ENCODE measurements at regions not wholly inside any gene's neighbourhood (a gene's known extent, or its start where the extent isn't known, plus 50 kb on each side); places are given as distances from the start of the nearest gene placed in this dataset.
"Not testable (repeated sequence)": the region's sequence is repeated elsewhere in the genome, so short reads cannot be mapped to it uniquely, and the experiment has no call there.

DNA sequence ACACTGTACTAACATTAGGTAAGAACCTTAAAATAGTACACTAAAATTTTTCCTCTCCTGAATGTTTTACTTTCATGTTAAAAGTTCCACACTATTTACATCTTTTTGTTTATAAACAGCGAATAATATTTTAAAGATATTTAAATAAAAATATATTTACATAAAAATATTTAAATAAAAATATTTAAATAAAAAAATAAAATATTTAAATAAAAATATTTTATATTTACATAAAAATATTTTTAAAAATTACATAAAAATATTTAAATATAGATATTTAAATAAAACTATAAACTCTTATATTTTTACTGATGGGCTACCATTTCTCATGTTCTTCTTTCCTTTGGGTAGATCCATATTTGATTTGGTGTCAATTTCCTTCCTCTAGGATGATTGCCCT lies 619.0 kb downstream of the ANKRD7 start:
- H3K27me3 Mint-ChIP-seq: no peaks in the 10 kb centered on the region
- H3K9me3 Mint-ChIP-seq: peaks cover 0 to 5% (median 2%) of the 10 kb centered on the region in 7 donors
- H3K27ac Mint-ChIP-seq: no peak overlapping the region
- H3K4me3 Mint-ChIP-seq: no peak overlapping the region
- no peaks in the 10 kb centered on the region for H3K4me1 Mint-ChIP-seq
- no peaks in the 10 kb centered on the region for H3K36me3 Mint-ChIP-seq
- DNase-seq (no peak), ATAC-seq (ENCODE audit: low read depth in 2 of 2) (no peak)

DNA sequence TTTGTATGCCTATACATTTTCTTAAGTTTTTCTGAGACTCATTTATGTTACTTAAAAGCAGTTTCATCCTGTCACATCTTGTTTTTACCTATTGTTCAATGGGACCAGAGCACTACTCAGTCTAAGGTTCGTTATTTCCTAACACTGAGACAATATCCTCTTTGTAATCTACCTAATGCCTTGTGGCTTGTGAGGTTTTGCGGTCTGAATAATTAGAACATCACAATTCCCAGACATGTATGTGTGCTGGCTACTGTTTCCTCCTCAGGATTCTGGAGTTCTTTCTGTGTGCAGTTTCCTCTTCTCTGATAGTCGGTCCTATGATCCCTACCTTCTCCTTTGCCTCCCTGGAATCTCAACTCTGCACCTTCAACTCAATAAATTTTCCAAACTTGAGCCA lies 620.2 kb downstream of the ANKRD7 start:
- Mint-ChIP-seq H3K36me3 (no peaks in the 10 kb centered on the region), H3K27me3 (no peaks in the 10 kb centered on the region), H3K4me1 (no peaks in the 10 kb centered on the region), H3K4me3 (no peak overlapping the region), H3K27ac (no peak overlapping the region), H3K9me3 (peaks cover 0 to 5% (median 2%) of the 10 kb centered on the region in 7 donors)
- DNase-seq (no peak), ATAC-seq (ENCODE audit: low read depth in 2 of 2) (no peak)

DNA sequence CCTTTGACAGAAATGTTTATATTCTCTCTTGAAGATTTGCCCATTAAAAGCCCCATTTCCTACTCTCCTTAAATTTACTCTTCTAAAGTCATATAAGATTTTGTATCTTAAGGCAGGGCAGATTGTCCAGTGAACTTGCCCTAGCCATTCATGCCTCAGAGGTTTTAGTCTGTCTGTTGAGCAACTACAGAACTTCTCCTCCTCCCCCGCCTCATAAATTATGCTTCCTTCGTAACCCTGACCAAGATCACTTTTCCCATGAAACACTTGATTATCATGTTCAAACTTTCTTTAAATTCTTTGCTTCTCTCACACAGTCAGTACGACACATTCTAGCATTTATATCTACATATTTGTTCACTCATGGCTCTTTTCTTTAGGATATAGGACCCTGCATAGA lies 621.3 kb downstream of the ANKRD7 start:
- no peak for DNase-seq
- Mint-ChIP-seq H3K9me3 (peaks cover 0 to 5% (median 1%) of the 10 kb centered on the region in 7 donors), H3K27ac (no peak overlapping the region), H3K27me3 (no peaks in the 10 kb centered on the region), H3K36me3 (no peaks in the 10 kb centered on the region), H3K4me1 (no peaks in the 10 kb centered on the region), H3K4me3 (no peak overlapping the region)
- no peak for ATAC-seq (ENCODE audit: low read depth in 2 of 2)

DNA sequence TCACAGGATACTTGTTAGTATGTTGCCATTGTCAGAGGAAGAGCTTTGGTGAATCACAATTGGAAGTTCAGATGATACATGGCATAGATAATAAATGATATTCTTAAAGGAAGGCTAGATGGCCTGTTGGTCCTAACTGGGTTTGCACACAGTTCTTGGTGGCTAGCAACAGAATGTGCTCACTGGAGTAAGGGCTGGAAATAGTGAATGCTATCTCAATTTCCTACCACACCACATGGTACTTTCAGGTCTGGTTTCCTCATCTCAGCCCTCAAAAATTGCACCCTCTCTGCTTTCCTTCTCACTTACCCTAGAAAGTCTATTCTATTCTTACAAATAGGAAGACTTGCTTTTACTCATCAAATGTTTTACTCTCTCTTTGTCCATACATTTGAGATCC lies 622.5 kb downstream of the ANKRD7 start:
- no peak for ATAC-seq (ENCODE audit: low read depth in 2 of 2)
- Mint-ChIP-seq H3K27ac (no peak overlapping the region), H3K4me3 (peak overlapping the region in 1 of 8 donors; percentile 16), H3K4me1 (no peaks in the 10 kb centered on the region), H3K27me3 (no peaks in the 10 kb centered on the region), H3K36me3 (no peaks in the 10 kb centered on the region), H3K9me3 (peaks cover 0 to 5% (median 2%) of the 10 kb centered on the region in 7 donors)
- DNase-seq: no peak

DNA sequence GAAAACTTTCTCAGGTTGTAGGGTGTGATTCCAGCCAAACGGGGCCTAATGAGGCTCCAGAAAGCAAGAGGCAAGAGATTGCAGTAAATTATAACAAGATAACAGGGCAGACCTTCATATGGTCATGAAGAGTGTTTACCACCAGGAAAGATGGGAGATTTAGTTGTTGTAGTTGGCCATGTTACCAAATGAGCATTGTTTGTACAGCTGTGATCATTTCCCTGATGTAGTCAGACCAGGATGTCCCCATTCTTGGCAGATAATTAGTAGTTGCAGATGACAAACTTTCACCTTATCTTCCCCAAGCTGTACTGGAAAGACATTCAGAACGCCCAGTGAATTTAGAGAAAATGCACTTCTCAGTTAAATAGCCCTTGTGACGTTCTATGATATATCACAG lies 630.8 kb downstream of the ANKRD7 start:
- Mint-ChIP-seq H3K9me3 (peaks cover 0 to 5% (median 0%) of the 10 kb centered on the region in 7 donors), H3K4me3 (no peak overlapping the region), H3K4me1 (no peaks in the 10 kb centered on the region), H3K27ac (no peak overlapping the region), H3K27me3 (no peaks in the 10 kb centered on the region), H3K36me3 (no peaks in the 10 kb centered on the region)
- no peak for DNase-seq
- ATAC-seq (ENCODE audit: low read depth in 2 of 2): no peak

DNA sequence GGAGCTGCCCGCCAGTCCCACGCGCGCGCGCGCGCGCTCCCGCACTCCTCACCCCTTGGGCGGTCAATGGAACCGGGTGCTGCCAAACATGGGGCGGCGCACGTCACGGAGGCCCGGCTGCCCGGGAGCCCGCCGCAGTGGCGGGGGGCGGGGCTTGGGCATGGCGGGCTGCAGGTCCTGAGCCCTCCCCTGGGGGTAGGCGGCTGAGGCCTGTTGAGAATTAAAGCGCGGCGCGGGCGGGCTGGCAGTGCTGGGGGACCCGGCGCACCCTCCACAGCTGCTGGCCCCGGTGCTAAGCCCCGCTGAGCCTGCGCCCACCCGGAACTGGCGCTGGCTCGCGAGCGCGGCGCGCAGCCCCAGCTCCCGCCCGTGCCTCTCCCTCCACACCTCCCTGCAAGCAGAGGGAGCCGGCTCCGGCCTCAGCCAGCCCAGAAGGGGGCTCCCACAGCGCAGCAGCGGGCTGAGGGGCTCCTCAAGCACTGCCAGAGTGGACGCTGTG lies 634.2 kb downstream of the ANKRD7 start:
- no peak for DNase-seq
- Mint-ChIP-seq H3K36me3 (no peaks in the 10 kb centered on the region), H3K9me3 (peaks cover 0 to 5% (median 0%) of the 10 kb centered on the region in 7 donors), H3K4me1 (no peaks in the 10 kb centered on the region), H3K4me3 (no peak overlapping the region), H3K27me3 (no peaks in the 10 kb centered on the region), H3K27ac (no peak overlapping the region)
- no peak for ATAC-seq (ENCODE audit: low read depth in 2 of 2)

DNA sequence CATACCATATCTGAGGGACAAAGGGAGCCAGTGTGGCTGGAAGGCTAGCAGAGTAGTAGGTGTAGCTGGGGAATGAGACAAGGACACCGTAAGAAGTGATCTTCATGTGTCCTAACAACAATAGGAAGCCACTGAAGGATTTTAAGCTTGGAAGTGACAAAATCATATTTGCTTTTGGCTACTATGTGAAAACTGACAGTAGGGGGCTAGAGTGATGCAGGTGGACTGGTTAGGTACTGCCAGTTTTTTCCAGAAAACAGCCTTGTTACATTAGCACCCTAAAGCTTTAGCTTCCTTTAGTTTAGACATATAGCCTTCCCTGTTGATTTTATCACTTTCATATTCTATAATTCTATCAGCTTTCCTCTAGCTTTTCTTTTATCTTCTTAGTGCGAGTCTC lies 637.1 kb downstream of the ANKRD7 start:
- Mint-ChIP-seq H3K36me3 (no peaks in the 10 kb centered on the region), H3K9me3 (peaks cover 0 to 4% (median 0%) of the 10 kb centered on the region in 7 donors), H3K27ac (no peak overlapping the region)

DNA sequence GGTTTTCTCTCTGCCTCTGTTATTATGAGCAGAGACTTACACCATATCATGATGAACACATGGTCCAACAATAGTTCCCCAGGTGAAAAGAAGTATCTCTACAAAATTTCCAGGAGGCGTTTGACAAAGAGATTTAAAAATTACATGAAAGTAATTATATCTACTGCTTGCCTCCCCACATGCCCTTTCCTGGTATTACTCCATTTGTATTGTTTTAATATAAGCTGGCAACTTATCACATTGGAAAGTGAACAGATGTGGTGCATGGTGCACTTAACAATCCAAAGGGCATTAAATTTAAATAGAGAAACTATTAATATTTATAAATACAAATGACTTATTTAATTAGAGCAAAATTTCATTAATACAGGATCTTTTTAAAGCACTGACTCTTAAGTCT lies 638.2 kb downstream of the ANKRD7 start:
- no peaks in the 10 kb centered on the region for H3K27me3 Mint-ChIP-seq
- no peaks in the 10 kb centered on the region for H3K36me3 Mint-ChIP-seq
- H3K4me3 Mint-ChIP-seq: no peak overlapping the region
- no peaks in the 10 kb centered on the region for H3K9me3 Mint-ChIP-seq
- ATAC-seq (ENCODE audit: low read depth in 2 of 2): no peak
- DNase-seq: no peak
- H3K4me1 Mint-ChIP-seq: no peaks in the 10 kb centered on the region
- no peak overlapping the region for H3K27ac Mint-ChIP-seq

More for the DNA sequence above, 637.1 kb downstream of the ANKRD7 start:
- ATAC-seq (ENCODE audit: low read depth in 2 of 2): no peak
- H3K4me1 Mint-ChIP-seq: no peaks in the 10 kb centered on the region
- no peaks in the 10 kb centered on the region for H3K27me3 Mint-ChIP-seq
- H3K4me3 Mint-ChIP-seq: no peak overlapping the region
- no peak for DNase-seq

DNA sequence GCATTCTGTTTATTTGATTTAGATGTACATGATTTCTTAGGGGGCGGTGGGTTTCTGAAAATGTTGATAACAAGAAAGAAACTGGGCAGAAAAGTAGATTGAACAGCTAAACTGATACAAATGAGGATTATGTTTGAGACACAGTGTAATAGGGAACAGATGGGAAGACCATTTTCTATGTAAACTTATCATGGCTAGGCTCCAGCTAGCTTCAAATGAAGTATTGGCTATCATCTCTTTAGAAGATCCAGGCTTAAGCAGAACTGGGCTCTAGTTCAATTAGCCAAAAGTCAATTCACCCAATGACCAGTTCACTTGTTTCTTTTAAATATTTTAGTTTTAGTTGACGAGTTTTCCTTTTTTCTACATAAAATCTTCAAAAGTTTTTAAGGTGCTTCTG lies 639.5 kb downstream of the ANKRD7 start:
- Mint-ChIP-seq H3K36me3 (no peaks in the 10 kb centered on the region), H3K9me3 (no peaks in the 10 kb centered on the region), H3K27me3 (no peaks in the 10 kb centered on the region), H3K4me3 (no peak overlapping the region), H3K27ac (no peak overlapping the region), H3K4me1 (no peaks in the 10 kb centered on the region)
- ATAC-seq (ENCODE audit: low read depth in 2 of 2) (no peak), DNase-seq (no peak)

DNA sequence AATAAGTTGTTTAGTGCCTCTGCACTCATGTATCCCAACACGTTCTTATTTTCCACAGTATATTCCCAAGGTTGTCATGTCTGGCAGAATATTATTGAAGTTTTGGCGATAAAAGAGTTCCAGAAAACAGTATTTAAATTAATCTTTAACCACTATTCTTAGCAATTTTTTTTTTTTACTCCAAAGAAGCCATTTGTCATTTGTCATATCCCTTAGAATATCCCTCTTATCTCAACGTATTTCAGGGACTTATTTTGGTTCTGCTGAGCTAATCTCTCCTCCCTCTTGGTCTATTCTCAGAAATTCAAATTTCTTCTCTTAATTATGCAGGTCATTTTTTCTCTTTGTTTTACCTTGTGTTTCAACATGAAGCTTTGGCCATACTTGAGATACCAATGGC lies 643.4 kb downstream of the ANKRD7 start:
- DNase-seq: no peak
- no peak for ATAC-seq (ENCODE audit: low read depth in 2 of 2)
- H3K27me3 Mint-ChIP-seq: no peaks in the 10 kb centered on the region
- H3K36me3 Mint-ChIP-seq: no peaks in the 10 kb centered on the region
- H3K4me1 Mint-ChIP-seq: no peaks in the 10 kb centered on the region
- peaks cover 0 to 2% (median 0%) of the 10 kb centered on the region in 7 donors for H3K9me3 Mint-ChIP-seq
- no peak overlapping the region for H3K27ac Mint-ChIP-seq
- no peak overlapping the region for H3K4me3 Mint-ChIP-seq

DNA sequence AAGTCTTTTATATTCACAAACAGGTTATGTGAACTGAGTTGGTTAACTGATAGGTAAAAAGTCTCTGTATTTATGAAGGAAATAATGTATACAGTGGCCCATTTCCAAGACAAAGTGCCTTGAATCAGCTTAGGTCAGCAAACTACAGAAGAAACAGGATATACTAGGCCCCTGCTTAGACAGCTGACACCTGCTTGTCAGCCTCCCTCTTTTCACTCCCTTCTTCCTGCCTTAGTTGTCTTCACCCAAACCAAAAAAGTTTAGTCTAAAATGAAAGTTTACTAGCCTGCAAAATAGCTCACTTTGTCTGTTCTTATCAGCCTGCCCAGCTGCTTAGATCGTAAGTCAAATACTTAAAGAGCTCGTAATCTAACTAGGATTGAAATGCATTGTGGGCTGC lies 644.6 kb downstream of the ANKRD7 start:
- H3K27ac Mint-ChIP-seq; H3K4me3 Mint-ChIP-seq; H3K9me3 Mint-ChIP-seq; ATAC-seq (ENCODE audit: low read depth in 2 of 2); H3K36me3 Mint-ChIP-seq; H3K27me3 Mint-ChIP-seq; DNase-seq; H3K4me1 Mint-ChIP-seq: not testable (repeated sequence)

DNA sequence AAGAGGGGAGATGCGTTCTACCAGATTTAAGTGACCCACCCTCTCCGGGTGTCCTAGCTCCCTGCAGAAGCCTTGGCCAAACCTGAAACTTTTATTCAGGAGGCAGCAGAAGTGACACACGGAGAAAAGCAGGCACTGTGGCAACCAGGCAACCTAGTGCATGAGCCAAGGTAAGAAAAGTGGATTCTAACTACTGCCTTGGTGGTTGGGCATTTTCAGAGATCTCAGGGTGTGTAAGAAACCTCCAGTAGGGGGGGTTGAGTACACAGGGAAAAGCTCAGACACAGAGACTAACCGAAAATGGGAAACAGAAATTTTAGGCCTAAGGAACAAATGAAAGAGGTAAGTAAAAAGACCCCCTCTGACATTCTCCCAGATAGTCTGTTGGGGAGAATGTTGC lies 645.7 kb downstream of the ANKRD7 start:
- Mint-ChIP-seq H3K4me1 (no peaks in the 10 kb centered on the region), H3K27ac (no peak overlapping the region), H3K4me3 (no peak overlapping the region), H3K9me3 (peaks cover 0 to 2% (median 0%) of the 10 kb centered on the region in 7 donors), H3K27me3 (no peaks in the 10 kb centered on the region), H3K36me3 (no peaks in the 10 kb centered on the region)
- ATAC-seq (ENCODE audit: low read depth in 2 of 2) (no peak), DNase-seq (no peak)

DNA sequence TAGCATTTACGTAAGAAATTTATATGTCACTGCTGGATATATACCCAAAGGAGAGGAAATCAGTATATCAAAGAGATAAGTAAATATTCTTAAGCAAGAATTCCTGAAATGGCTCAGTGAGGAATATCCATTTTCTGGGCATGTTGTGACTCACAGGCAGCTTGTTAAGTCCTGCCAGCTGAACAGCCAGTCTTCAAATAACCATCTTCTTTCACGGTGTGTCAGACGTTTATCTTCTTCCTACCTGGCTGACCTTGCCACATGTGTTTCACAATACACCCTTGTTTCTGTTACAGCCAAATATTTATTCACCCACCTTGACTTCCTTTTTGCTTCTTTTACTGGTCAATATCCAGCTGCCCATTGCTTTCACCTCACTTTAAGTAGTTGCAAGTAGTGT lies 648.1 kb downstream of the ANKRD7 start:
- no peaks in the 10 kb centered on the region for H3K36me3 Mint-ChIP-seq
- DNase-seq (no peak), ATAC-seq (ENCODE audit: low read depth in 2 of 2) (no peak)
- H3K27ac Mint-ChIP-seq: no peak overlapping the region
- H3K27me3 Mint-ChIP-seq: no peaks in the 10 kb centered on the region
- H3K9me3 Mint-ChIP-seq: peaks cover 0 to 2% (median 0%) of the 10 kb centered on the region in 7 donors
- H3K4me1 Mint-ChIP-seq: no peaks in the 10 kb centered on the region
- H3K4me3 Mint-ChIP-seq: no peak overlapping the region

DNA sequence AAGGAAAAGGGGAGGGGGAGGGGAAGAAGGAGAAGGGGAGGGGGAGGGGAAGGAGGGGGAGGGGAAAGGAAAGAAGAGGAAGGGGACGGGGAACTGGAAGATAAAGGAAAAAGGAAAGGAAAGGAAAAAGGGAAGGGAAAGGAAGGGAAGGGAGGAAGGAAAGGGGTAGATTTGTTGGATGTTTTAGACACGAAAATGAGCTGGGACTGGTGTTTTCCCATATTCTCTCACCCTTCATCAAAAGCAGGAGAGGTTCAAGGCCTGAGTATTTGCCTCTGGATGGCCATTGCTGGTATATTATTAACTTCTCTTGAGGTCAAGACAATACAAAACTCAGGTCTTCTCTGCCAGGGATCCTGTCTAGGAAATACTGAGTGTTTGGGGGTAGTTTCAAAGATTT lies 652.7 kb downstream of the ANKRD7 start:
- Mint-ChIP-seq H3K4me1 (no peaks in the 10 kb centered on the region), H3K9me3 (peaks cover 0 to 1% (median 0%) of the 10 kb centered on the region in 7 donors), H3K27me3 (no peaks in the 10 kb centered on the region), H3K27ac (no peak overlapping the region), H3K4me3 (no peak overlapping the region), H3K36me3 (no peaks in the 10 kb centered on the region)
- ATAC-seq (ENCODE audit: low read depth in 2 of 2): no peak
- no peak for DNase-seq

DNA sequence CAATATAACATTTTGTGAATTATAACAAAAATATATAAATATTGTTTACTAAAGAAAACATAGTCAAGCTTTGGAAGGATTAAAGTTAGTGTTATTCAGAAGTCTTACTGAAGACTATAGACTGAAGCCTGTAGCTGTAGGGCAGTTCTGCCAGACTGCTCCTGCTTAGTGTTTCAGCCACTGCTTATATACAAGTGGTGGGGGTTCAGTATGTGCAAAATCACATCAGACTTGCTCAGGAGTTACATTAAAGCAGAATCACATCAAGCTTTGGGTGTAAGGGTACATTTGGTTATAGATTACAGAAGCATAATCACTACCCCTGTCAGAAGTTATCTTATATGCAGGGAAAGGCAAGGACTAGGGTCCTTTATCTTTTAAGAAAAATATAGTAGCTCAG lies 653.8 kb downstream of the ANKRD7 start:
- H3K4me3 Mint-ChIP-seq: no peak overlapping the region
- H3K36me3 Mint-ChIP-seq: no peaks in the 10 kb centered on the region
- no peak for ATAC-seq (ENCODE audit: low read depth in 2 of 2)

More for the DNA sequence above, 653.8 kb downstream of the ANKRD7 start:
- Mint-ChIP-seq H3K27ac (no peak overlapping the region), H3K27me3 (no peaks in the 10 kb centered on the region), H3K9me3 (peaks cover 0 to 1% (median 0%) of the 10 kb centered on the region in 7 donors), H3K4me1 (no peaks in the 10 kb centered on the region)
- no peak for DNase-seq
